Left lung (tissue), 4 donors: ENCODE measurements at regions not wholly inside any gene's neighbourhood (a gene's known extent, or its start where the extent isn't known, plus 50 kb on each side); places are given as distances from the start of the nearest gene placed in this dataset.

Experiments
- ATAC-seq: fragments of 200-7000 bp; cut with Tn5 transposase; one replicate; pipeline ENCODE4 v1.9.1; 2020; ENCODE audit warnings: moderate library complexity
- DNase-seq, 4 donors: peaks; one replicate each; pipeline ENCODE4 v3.0.0-alpha.2; 2013 to 2020
- H3K27ac ChIP-seq, 2 donors: fragments of 200-600 bp; sonication (generic) in 1 of 2; one replicate each; pipeline versions ENCODE4 v1.5.0 to v1.8.0; 2020 to 2021
- H3K27me3 ChIP-seq, 2 donors: fragments of 200-600 bp; sonication (generic) in 1 of 2; one replicate each; pipeline versions ENCODE4 v1.5.0 to v1.8.0; 2020 to 2021
- H3K36me3 ChIP-seq, 2 donors: fragments of 200-600 bp; sonication (generic) in 1 of 2; one replicate each; pipeline versions ENCODE4 v1.5.0 to v1.8.0; 2020 to 2021
- H3K4me1 ChIP-seq, 2 donors: fragments of 200-600 bp; one replicate each; pipeline ENCODE4 v1.8.0; 2021
- H3K4me3 ChIP-seq, 2 donors: fragments of 200-600 bp; sonication (generic) in 1 of 2; one replicate each; pipeline versions ENCODE4 v1.5.0 to v1.8.0; 2020 to 2021; ENCODE audit warnings: mild to moderate bottlenecking in 1 of 2
- H3K9me3 ChIP-seq, 2 donors: fragments of 200-600 bp; sonication (generic) in 1 of 2; one replicate each; pipeline versions ENCODE4 v1.5.0 to v1.8.0; 2020 to 2021
- intact Hi-C, 2 donors: fragments of 100-400 bp; cut with DNase I; formaldehyde crosslinking; loops; one replicate each; pipeline versions ENCODE4 v1.11.2 to v1.14.2; 2022
- TF ChIP-seq, protein P1 (sequence below), 2 donors: fragments of 200-600 bp; sonication (generic) in 1 of 2; IDR thresholded peaks; one replicate each; pipeline versions ENCODE4 v1.5.0 to v1.8.0; 2021; ENCODE audit warnings: antibody characterized with exemption in 2 of 2
- donor health status: DM: no; HTN: yes; CAD: no.
- donor health status: DM: no; HTN: no; CAD: no.

DNA sequence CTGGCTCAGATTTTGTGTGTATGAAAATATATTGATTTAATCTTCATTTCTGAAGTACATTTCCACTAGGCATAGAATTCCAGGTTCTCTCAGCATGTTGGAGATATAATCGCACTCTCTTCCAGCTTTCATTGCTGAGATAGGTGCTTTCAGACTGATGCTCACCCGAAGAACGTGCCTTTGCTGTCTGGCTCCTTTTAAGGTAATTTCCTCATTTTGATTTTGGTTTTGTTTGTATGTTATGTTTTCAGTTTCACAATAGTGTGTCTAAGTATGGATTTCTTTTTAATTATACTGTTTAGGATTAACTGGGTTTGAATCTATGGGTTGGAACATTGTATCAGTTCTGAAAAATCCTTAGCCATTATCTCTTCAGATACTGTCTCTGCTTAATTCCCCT is 132.0 kb upstream of the NFIB start:
- Histone ChIP-seq H3K4me3 (no peak overlapping the region), H3K27me3 (no peaks in the 10 kb centered on the region), H3K9me3 (peaks cover 0 to 8% of the 10 kb centered on the region in 2 donors), H3K36me3 (no peaks in the 10 kb centered on the region), H3K27ac (no peak overlapping the region), H3K4me1 (no peaks in the 10 kb centered on the region)
- ATAC-seq (no peak), DNase-seq (no peak)
- TF ChIP-seq, protein P1, sequence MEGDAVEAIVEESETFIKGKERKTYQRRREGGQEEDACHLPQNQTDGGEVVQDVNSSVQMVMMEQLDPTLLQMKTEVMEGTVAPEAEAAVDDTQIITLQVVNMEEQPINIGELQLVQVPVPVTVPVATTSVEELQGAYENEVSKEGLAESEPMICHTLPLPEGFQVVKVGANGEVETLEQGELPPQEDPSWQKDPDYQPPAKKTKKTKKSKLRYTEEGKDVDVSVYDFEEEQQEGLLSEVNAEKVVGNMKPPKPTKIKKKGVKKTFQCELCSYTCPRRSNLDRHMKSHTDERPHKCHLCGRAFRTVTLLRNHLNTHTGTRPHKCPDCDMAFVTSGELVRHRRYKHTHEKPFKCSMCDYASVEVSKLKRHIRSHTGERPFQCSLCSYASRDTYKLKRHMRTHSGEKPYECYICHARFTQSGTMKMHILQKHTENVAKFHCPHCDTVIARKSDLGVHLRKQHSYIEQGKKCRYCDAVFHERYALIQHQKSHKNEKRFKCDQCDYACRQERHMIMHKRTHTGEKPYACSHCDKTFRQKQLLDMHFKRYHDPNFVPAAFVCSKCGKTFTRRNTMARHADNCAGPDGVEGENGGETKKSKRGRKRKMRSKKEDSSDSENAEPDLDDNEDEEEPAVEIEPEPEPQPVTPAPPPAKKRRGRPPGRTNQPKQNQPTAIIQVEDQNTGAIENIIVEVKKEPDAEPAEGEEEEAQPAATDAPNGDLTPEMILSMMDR (IDR thresholded peaks at IDR 0.05): no peak
- intact Hi-C loops: no loop called here

DNA sequence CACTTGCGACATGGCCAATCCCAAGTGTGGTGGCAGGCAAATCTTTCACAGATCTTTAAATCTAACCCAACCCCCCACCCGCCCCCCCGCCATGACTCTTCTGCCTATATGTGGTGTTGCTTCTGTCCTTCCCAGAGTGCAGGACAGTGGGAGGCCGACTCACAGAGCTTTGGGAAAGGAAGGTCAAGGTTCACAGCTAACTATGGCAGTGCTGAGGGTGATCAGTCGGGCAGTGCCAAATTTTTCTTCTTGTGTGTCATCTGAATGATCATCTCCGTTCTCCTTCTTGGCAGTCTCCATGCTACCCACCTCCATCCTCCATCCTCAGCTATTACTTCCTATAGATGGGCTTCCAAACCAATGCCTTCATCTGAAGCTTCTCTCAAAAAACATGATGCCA is 129.0 kb upstream of the NFIB start:
- DNase-seq: no peak
- no peak for ATAC-seq
- H3K4me3 ChIP-seq: no peak overlapping the region
- H3K4me1 ChIP-seq: no peaks in the 10 kb centered on the region
- H3K27me3 ChIP-seq: no peaks in the 10 kb centered on the region
- TF ChIP-seq, protein P1 (IDR thresholded peaks at IDR 0.05): no peak
- peaks cover 0 to 7% of the 10 kb centered on the region in 2 donors for H3K9me3 ChIP-seq
- intact Hi-C loops: no loop called here
- H3K36me3 ChIP-seq: no peaks in the 10 kb centered on the region
- H3K27ac ChIP-seq: no peak overlapping the region

DNA sequence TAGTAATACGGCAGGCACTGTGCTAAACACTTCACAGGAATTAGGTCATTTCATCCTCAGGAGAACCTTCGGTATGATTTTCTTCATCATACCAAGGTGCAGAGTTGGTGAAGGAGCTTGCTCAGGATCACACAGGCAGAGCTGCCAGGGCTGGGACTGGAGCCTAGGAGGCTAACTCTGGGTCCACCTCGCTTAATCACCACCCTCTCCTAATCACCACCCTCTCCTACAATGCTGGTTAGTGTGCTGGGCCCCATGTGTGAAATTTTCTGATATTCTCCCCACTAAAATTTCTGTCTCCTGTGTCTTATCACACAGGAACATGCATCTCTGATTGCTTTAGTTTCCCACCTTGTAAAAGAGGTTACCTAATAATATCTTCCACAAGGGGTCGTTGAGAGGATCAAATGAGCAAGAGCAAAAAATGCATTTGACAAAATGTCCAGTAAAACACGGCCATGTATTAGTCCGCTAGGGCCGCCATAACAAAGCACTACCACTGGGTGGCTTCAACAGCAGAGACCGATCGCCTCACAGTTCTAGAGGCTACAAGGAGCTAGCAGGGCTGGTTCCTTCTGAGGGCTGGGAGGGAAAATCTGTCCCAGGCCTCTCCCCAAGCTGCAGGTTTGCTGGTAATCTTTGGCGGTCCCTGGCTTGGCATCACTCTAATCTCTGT is 128.2 kb upstream of the NFIB start:
- DNase-seq (no peak), ATAC-seq (no peak)
- H3K9me3 ChIP-seq: peaks cover 0 to under 1% of the 10 kb centered on the region in 2 donors
- H3K27ac ChIP-seq: no peak overlapping the region
- intact Hi-C loops: no loop called here
- no peaks in the 10 kb centered on the region for H3K36me3 ChIP-seq
- no peaks in the 10 kb centered on the region for H3K27me3 ChIP-seq
- H3K4me1 ChIP-seq: peaks cover 0 to under 1% of the 10 kb centered on the region in 2 donors
- H3K4me3 ChIP-seq: no peak overlapping the region
- TF ChIP-seq, protein P1 (IDR thresholded peaks at IDR 0.05): no peak

DNA sequence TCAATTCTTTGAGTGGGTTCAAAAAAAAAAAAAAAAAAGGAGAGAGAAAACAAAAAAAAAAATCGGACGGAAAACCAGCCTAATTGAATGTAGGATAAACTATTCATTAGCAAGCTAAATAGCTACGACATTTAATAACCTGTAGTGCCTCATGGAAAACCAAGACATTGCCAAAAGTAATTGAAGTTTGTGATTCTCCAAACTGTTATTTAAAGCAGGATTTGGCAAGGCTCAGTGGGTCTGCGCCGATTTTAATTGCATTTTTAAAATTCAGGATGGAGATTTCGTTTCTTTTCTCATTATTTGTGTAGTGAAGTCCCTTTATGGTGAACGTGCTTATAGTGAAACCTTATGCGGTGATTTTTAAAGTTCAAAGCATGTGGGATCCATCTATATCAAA is 127.2 kb upstream of the NFIB start:
- H3K27me3 ChIP-seq: no peaks in the 10 kb centered on the region
- TF ChIP-seq, protein P1 (IDR thresholded peaks at IDR 0.05): no peak
- no peaks in the 10 kb centered on the region for H3K9me3 ChIP-seq
- H3K27ac ChIP-seq: no peak overlapping the region
- intact Hi-C loops: no loop called here
- ATAC-seq (no peak), DNase-seq (no peak)
- peaks cover 0 to 4% of the 10 kb centered on the region in 2 donors for H3K4me1 ChIP-seq
- H3K36me3 ChIP-seq: no peaks in the 10 kb centered on the region
- no peak overlapping the region for H3K4me3 ChIP-seq

DNA sequence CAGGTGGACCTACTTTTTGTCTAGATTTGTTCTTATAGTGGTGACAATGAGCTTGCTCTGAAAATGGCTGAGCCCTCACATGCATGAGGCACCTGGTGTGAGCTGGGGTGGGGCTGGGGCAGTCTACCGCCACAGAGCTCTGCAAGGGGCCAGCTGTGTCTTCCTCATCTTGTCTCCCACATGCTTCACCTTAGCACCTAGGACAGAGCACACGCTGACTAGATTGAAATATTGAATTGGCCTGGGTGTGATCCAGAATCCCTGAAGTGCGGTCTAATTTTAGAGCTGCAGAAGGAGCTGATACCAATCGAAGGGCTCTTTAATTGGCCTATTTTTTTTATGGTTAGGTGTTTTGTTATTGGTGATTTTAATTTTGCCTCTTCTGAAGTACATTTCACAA is 126.1 kb upstream of the NFIB start:
- Histone ChIP-seq H3K9me3 (no peaks in the 10 kb centered on the region), H3K27ac (no peak overlapping the region), H3K4me3 (no peak overlapping the region), H3K36me3 (no peaks in the 10 kb centered on the region), H3K27me3 (no peaks in the 10 kb centered on the region), H3K4me1 (peaks cover 0 to 4% of the 10 kb centered on the region in 2 donors)
- DNase-seq (no peak), ATAC-seq (no peak)
- intact Hi-C loops: no loop called here
- TF ChIP-seq, protein P1 (IDR thresholded peaks at IDR 0.05): no peak
